GM18508 (cell line): ENCODE measurements at regions not wholly inside any gene's neighbourhood (a gene's known extent, or its start where the extent isn't known, plus 50 kb on each side); places are given as distances from the start of the nearest gene placed in this dataset.
"Not testable (repeated sequence)": the region's sequence is repeated elsewhere in the genome, so short reads cannot be mapped to it uniquely, and the experiment has no call there.

Source experiments
- ATAC-seq: cut with Tn5 transposase; IDR thresholded peaks from one replicate; pipeline ENCODE4 v1.9.1; 2021; ENCODE audit warnings: moderate number of reproducible peaks; ENCODE audit not compliant: insufficient read depth, unreplicated experiment

DNA sequence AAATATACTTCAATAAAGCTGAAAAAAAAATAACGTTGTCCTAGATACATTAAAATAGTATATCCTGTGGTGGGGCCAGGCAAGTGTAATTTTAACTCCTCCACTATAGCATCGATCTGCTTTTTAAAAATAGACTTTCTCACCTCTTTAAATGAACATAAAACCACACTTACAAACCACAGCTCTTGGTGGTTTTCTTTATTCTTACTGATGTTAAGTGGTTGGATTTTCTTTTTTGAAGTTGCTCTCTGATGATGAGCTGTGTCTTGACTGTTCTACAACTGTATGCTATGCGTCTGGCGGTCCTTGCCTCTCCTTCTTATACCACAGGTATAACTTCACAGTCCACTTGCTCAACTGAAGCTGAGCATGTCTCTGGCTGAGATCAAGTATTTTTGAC is 721.5 kb upstream of the KLHL1 start:
- no peak for ATAC-seq

DNA sequence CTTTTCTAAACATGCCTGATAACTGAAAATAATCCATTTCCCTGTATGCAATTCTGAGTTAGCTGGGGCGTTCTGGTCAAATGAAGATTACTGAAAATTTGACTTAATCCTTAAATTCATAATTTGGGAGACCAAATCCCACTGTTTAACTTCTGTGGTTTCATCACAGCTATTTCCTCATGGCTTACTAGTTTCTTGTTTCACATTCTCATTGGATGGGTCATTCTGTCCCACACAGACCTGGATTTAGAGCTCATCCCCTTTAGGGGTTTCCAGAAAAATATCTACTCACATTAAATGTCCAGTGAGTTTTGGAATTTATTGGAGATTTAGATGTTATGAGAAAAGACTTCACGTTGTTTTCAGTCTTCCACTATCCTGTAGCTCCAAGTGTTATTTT is 709.3 kb upstream of the KLHL1 start:
- ATAC-seq = no peak

DNA sequence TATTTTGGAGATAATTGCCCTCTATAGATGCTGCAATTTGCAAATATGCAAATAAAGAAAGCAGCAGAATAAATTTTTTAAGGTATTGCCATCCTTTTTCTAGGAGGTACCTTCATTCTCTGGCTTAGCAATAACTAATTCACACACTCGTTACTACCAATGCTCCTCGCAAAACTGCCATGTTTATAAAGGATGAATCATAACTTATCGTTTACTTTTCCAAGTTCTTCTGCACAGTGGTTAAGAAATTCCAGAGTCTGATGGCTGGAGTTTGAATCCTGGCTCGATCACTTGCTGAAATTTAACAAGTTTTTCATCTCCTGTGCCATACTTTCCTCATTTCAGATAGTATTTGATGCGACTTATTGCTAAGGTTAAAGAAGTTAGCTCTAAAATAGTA is 708.6 kb upstream of the KLHL1 start:
- no peak for ATAC-seq

DNA sequence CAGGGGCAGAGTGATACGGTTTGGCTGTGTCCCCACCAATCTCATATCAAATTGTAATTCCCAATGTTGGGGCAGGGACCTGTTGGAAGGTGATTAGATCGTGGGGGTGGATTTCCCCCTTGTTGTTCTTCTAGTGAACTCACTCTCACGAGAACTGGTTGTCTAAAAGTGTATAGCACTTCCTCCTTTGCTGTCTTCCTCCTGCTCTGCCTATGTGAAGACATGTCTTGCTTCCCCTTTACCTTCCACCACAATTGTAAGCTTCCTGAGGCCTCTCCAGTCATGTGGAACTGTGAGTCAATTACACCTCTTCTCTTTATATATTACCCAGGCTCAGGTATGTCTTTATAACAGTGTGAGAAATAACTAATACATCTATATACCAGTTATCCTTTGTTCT is 706.4 kb upstream of the KLHL1 start:
- no peak for ATAC-seq

DNA sequence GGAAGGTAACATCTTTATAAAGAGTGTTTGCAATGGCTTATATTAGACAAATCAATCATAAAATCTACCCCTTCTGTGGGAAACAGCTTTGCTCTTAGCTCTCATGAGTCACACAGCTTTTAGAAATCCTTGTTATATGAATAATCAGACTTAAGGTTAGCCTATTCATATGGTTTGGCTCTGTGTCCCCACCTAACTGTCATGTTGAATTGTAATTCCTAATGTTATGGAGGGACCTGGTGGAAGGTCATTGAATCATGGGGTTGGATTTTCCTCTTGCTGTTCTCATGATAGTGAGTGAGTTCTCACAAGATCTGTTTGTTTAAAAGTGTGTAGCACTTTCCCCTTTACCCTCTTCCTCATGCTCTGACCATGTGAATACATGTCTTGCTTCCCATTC is 704.2 kb upstream of the KLHL1 start:
- no peak for ATAC-seq

DNA sequence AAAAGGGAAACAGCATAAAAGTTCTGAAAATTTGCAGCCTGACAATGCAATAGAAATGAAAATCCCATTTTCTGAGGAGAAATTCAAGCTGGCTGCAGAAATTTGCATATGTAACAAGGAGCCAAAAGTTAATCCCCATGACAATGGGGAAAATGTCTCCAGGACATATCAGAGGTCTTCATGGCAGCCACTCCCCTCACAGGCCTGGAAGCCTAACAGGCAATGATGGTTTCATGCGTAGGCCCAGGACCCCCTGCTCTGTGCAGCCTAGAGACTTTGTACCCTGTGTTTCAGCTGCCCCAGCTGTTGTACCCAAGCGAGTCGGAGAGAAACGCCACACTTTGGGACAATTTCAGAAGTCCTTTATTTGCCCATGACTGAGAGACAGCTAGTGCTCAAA is 701.3 kb upstream of the KLHL1 start:
- no peak for ATAC-seq

DNA sequence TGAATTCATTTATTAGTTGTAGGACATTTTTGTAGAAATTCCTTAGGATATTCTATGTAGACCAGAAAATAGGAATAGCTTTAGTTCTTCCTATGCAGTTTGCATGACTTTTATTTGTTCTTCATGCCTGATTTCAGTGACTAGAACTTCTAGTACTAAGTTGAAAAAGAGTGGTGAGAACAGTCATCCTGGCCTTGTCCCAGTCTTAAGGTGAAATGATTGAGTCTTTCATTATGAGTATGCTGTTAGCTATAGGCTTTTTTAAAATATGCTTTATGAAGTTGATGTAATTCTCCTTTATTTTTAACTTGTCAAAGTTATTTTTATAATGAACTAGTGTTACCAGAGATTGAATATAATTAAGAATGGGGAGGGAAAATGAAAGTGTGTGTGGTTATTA is 690.1 kb upstream of the KLHL1 start:
- ATAC-seq = no peak

DNA sequence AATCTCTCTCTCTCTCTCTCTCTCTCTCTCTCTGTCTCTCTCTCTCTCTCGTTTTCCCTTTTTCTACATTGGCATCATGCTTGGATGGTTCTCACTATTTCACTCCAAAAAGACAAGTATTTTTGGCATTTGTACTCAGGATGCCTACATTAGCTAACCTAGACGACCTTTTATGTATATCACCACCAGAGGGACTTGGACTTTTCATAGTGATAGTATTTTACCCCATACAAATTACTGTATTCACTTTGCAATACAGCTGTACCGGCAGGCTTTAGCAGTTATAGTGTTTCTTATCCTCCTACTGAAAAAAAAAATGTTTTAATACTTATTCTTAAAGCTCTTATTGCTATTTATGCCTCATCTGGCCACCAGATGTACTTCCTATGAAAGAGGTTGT is 687.2 kb upstream of the KLHL1 start:
- no peak for ATAC-seq

DNA sequence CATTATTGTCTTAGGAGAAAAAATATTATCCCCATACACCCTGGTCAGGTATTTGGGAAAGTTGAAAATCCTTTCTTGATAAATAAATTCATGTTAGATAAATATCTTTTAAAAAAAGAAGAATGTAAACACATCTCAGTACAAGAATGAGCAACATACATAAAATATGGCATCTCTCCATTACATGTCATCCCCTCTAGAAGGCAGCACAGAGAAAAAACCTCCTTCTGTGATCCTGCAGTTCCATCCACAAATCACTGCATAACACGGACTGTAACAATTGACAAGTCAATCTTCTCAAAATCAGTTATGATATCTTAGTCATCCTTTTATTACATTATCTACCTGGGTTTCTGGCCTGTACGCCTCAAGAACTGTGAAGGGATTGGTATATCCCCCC is 683.9 kb upstream of the KLHL1 start:
- no peak for ATAC-seq

DNA sequence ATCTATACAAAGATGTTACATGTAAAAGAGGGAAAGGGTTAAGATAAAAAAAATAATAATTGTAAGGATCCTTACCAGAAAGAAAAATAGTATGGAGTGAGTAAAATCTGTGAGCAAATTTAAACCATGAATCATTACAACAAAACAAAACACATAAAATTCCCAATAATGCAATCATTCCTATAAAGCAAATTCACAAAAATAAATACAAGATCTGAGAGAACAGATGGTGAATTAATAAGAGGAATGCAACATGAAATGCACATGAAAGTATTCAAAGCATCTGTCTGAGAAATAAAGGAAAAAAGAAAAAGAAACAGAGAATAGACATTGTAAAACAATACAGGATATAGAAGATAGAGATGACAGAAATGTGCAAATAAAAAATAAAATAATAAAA is 681.5 kb upstream of the KLHL1 start:
- no peak for ATAC-seq

DNA sequence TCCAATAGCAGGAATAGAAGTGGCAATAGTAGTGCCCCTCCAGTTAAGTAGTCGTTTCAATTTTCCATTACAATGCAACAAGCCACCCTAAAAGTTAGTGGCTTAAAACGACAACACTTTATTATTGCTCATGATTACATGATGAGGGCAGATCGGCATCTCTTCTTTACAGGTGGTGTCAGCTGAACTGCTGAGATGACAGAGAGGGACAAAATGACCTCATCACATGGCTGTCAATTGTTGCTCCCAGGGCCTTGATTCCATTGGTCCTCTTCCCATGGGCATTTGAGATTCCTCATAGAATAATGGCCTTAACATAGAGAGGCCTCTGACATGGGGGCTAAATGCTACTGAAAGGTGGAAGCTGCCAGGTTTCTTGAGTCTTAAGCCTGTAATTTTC is 679.8 kb upstream of the KLHL1 start:
- ATAC-seq = no peak

DNA sequence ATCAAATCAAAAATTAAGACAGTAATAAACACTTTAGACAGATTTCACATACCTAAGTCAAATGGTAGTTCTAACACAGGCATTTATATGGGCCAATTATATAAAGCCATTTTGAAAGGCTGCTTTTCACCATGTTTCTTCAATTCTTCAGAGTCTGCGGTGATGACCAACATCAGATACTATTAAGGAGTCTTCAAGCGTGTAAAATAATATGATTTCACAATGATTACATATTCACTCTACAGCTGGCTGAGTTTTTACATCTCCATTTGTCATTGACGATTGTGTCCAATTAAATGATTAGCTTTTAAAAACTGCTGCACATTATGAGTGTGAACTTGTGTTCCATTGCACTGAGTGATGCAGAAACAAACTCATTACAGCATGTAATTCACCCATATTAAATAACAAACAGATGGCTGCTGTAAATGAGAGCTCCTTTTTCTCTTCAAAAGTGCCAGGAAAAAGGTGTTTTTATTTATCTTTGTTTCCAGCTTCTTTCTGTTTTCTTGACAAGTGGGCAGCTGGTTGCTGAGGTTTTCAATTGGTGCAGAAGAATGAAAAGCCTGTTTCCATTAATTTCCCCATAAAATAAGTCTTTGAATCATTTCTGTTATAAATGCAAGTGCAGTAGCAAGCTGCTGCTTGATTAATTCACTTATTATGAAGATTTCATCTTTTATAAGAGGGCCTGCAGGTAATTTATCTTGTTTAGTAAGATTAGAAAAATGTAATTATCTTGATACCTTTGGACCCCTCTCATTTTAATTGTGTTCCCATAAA is 676.1 kb upstream of the KLHL1 start:
- ATAC-seq = no peak

DNA sequence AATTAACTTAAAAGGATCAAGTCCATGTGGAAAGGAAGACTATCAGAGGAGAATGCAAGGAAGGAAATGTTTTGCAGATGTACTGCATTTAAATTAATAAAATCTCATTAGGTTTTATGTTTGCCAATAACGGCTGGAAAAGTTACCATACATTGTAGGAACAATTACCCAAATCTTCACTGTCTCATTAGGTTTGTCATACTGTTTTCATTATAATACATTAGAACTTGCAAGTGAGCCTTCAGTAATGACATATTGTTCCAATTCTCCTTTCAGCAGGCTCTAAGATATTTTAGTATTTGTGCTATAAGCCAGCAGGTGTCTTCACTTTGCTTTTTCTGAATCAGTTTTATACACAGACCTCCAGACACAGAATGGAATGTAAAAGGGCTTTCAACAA is 661.6 kb upstream of the KLHL1 start:
- ATAC-seq = no peak

DNA sequence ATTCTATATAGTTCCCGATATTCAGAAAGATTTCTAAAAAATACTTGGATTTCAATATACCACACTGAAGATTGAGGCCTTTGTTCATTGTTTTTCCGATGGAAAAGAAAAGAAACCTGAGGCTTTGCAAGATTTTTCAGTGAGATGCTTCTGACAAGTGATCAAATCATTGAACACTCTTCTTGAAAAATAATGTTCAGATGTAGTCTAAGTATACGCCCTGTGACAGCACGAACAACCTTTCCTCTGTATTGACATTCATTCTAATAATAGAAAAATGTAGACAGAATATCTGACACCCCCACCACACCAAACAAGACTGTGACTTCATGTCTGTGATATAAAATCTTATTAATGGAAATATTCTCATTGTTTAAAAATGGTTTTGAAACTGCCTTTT is 650.7 kb upstream of the KLHL1 start:
- ATAC-seq = no peak

DNA sequence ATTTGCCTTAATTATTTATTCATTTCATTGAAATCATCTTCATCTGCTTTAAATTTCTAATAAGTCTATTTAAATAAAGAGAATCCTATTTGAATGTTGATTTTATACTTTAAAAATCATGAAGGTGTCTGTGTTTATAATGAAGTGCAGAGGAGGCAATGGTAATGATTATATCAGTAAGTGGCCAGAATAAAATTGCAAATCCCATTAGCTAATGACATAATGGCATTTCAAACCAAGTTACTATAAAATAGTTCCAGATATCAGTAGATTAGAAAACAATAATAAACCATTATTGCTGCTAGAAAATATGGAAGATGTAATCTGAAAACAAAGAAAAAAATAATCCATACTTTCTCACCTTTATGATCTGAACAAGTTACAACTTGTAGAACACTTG is 647.8 kb upstream of the KLHL1 start:
- ATAC-seq = no peak

DNA sequence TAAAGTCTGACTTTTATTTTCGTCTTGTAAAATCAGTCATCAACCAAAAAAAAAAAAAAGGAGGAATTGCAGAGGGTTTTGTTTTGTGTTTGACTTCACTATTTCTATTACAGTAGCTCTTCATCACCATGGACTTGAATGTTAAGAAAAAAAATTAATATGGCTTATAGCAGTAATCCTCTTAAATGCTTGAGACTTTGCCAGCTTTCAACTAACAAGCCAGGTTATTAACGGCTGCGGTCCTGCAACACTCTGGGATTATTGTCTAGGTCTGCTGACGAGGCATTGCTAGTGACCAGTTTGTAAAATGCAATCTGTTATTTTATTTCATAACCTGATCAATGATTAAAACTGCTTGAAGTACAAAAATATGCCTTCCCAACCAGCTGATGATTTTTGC is 647.2 kb upstream of the KLHL1 start:
- ATAC-seq = no peak

DNA sequence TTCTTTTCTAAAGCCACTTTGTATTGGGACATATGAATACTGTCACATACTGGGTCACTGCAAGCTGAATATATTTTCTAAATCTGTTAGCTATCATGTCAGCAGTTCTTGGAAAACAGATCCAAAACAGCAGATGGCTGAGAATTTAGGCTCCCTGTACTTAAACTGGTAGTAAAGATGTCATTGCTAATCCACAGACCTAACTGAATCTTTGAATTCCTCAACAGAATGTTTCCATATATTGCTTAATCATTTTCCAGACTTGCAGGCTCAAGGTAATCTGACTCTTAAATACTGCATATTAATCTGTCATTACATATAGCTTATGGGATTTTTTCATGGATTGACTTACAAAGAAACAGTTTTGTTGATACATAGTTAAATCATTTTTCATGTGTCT is 639.0 kb upstream of the KLHL1 start:
- ATAC-seq = no peak

DNA sequence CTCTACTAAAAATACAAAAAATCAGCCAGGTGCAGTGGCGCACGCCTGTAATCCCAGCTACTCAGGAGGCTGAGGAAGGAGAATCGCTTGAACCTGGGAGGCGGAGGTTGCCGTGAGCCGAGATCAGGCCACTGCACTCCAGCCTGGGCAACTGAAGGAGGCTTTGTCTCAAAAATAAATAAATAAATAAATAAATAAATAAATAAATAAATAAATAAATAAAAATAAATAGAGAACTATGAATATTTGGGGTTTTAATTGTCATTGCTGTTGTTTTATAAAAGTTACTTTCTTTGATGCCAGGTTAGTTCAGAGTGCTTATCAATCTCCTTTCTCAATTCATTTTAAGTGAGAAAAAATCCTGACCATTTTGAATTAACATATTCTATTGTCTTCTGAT is 638.2 kb upstream of the KLHL1 start:
- ATAC-seq = not testable (repeated sequence)

DNA sequence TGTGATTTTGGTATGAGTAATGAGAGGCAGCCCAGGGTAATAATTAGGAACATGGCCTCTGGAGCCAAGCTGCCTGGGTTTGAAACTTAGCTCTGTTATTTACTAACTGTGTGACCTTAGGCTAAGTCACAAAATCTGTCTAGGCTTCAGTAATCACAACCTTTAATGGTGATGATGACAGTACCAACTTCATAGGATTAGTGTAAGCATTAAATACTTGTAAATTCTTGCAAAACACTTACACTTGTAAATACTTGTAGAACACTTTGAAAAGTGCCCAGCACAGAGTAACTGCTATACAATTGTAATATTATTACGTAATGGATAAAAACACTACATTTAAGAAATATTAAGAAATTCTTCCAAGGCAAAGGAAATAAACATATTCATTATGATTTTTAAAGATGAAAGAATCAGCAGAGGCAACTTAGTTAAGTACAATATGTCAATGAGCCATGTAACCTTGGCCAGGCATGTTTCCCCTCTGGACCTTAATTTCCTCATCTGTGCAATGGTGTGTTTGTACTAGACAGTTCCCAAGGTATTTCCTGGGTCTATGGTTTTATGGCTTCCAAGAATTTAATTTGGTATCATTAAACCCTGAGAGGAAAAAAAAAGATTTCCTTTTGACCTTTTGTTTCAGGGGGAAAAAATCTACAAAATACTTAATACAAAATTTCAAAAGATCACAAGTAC is 628.5 kb upstream of the KLHL1 start:
- no peak for ATAC-seq

DNA sequence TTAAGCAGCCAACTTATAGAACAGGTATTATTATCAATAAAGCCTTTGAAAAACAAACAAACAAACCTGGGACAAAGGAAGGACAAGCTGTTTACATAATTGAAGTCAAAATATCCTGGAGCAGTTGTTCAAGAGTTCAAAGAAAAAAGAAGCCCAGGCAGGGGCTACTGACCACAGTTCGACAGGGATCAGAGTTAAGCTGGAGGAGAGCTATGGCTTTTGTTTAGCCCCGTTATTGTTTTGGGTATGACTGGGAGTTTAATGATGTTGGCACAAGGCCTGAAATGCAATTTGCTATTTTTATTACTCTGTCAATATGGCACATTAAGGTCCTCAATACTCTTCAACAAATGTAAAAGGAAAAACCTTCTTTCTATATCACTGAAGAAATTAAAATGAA is 624.4 kb upstream of the KLHL1 start:
- ATAC-seq = no peak

DNA sequence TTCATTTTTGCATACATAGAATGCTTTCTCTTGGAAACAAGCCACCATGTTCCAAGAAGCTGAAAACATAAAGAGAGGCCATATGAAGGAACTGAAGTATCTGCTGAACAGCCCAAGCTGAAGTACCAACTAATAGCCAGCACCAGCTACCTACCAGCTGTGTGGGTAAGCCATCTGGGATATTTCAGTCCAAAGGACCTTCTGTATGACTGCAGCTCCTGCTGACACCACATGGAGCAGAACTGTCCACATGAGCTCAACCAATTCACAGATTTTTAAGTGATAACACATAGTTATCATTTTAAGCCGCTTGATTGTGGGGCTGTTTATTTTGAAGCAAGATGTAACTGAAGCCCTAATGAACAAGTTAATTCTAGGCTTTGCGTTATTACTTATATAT is 621.1 kb upstream of the KLHL1 start:
- no peak for ATAC-seq

DNA sequence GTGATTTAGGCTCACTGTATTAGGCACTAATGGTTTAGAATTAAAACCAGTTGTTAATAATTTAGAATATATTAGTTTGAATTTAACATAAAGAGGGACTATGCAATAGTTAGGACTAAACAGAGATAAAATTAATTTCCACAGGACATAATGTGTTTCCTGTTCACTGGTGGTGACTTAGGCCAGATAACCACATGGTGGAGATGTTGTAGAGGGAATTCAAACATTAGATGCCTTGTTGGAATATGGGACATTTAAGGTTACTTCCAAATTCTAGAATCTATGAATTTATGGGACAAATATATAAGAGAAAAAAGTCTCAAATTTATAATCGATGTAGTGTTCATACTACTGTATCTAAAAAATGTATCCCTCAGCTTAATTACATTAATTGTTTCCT is 615.5 kb upstream of the KLHL1 start:
- ATAC-seq = no peak
